ENCODE measurements at regions not wholly inside any gene's neighbourhood (a gene's known extent, or its start where the extent isn't known, plus 50 kb on each side); places are given as distances from the start of the nearest gene placed in this dataset.

- Histone ChIP-seq H3K4me3 (ENCODE audit: low read depth in 1 of 5, low read length in 5 of 5) (no peak overlapping the region), H3K9me3 (ENCODE audit: control insufficient read depth in 5 of 5, low read length in 5 of 5) (peaks cover 0 to 10% (median 3%) of the 10 kb centered on the region in 5 donors), H3K27me3 (ENCODE audit: control insufficient read depth in 5 of 5, insufficient read depth in 4 of 5, low read length in 5 of 5) (no peaks in the 10 kb centered on the region), H3K27ac (ENCODE audit: low read depth, low read length) (no peak overlapping the region), H3K9ac (ENCODE audit: low read length in 5 of 5) (no peak overlapping the region), H3K36me3 (ENCODE audit: control insufficient read depth in 5 of 5, insufficient read depth in 5 of 5, low read length in 5 of 5) (no peaks in the 10 kb centered on the region), H3K4me1 (ENCODE audit: control insufficient read depth in 5 of 5, insufficient read depth in 5 of 5, low read length in 5 of 5) (peaks cover 0 to 6% (median 0%) of the 10 kb centered on the region in 5 donors)
Measured at GRCh38 chr1:87926131-87926830, 597.6 kb downstream of the LMO4 start.

GRCh38 chr1:87926921-87927320, 598.2 kb downstream of the LMO4 start:
- peaks cover 0 to 10% (median 3%) of the 10 kb centered on the region in 5 donors for H3K9me3 ChIP-seq (ENCODE audit: control insufficient read depth in 5 of 5, low read length in 5 of 5)
- H3K4me3 ChIP-seq (ENCODE audit: low read depth in 1 of 5, low read length in 5 of 5), result no peak overlapping the region
- H3K9ac ChIP-seq (ENCODE audit: low read length in 5 of 5), result no peak overlapping the region
- peaks cover 0 to 6% (median 0%) of the 10 kb centered on the region in 5 donors for H3K4me1 ChIP-seq (ENCODE audit: control insufficient read depth in 5 of 5, insufficient read depth in 5 of 5, low read length in 5 of 5)
- no peaks in the 10 kb centered on the region for H3K27me3 ChIP-seq (ENCODE audit: control insufficient read depth in 5 of 5, insufficient read depth in 4 of 5, low read length in 5 of 5)
- no peak overlapping the region for H3K27ac ChIP-seq (ENCODE audit: low read depth, low read length)
- no peaks in the 10 kb centered on the region for H3K36me3 ChIP-seq (ENCODE audit: control insufficient read depth in 5 of 5, insufficient read depth in 5 of 5, low read length in 5 of 5)

- Histone ChIP-seq H3K4me3 (ENCODE audit: low read depth in 1 of 5, low read length in 5 of 5) (no peak overlapping the region), H3K27me3 (ENCODE audit: control insufficient read depth in 5 of 5, insufficient read depth in 4 of 5, low read length in 5 of 5) (no peaks in the 10 kb centered on the region), H3K36me3 (ENCODE audit: control insufficient read depth in 5 of 5, insufficient read depth in 5 of 5, low read length in 5 of 5) (no peaks in the 10 kb centered on the region), H3K9ac (ENCODE audit: low read length in 5 of 5) (no peak overlapping the region), H3K4me1 (ENCODE audit: control insufficient read depth in 5 of 5, insufficient read depth in 5 of 5, low read length in 5 of 5) (peaks cover 0 to 6% (median 0%) of the 10 kb centered on the region in 5 donors), H3K27ac (ENCODE audit: low read depth, low read length) (no peak overlapping the region), H3K9me3 (ENCODE audit: control insufficient read depth in 5 of 5, low read length in 5 of 5) (peaks cover 0 to 10% (median 3%) of the 10 kb centered on the region in 5 donors)
Measured at GRCh38 chr1:87927391-87928280, 599.0 kb downstream of the LMO4 start.

- H3K36me3 ChIP-seq (ENCODE audit: control insufficient read depth in 5 of 5, insufficient read depth in 5 of 5, low read length in 5 of 5), result no peaks in the 10 kb centered on the region
- H3K4me1 ChIP-seq (ENCODE audit: control insufficient read depth in 5 of 5, insufficient read depth in 5 of 5, low read length in 5 of 5), result peaks cover 0 to 6% (median 0%) of the 10 kb centered on the region in 5 donors
- H3K27ac ChIP-seq (ENCODE audit: low read depth, low read length), result no peak overlapping the region
- H3K9me3 ChIP-seq (ENCODE audit: control insufficient read depth in 5 of 5, low read length in 5 of 5), result peaks cover 0 to 10% (median 3%) of the 10 kb centered on the region in 5 donors
- no peak overlapping the region for H3K9ac ChIP-seq (ENCODE audit: low read length in 5 of 5)
- no peaks in the 10 kb centered on the region for H3K27me3 ChIP-seq (ENCODE audit: control insufficient read depth in 5 of 5, insufficient read depth in 4 of 5, low read length in 5 of 5)
- H3K4me3 ChIP-seq (ENCODE audit: low read depth in 1 of 5, low read length in 5 of 5), result no peak overlapping the region
Measured at GRCh38 chr1:87928623-87929022, 599.9 kb downstream of the LMO4 start.

- Histone ChIP-seq H3K4me3 (ENCODE audit: low read depth in 1 of 5, low read length in 5 of 5) (no peak overlapping the region), H3K4me1 (ENCODE audit: control insufficient read depth in 5 of 5, insufficient read depth in 5 of 5, low read length in 5 of 5) (peaks cover 0 to 6% (median 0%) of the 10 kb centered on the region in 5 donors), H3K36me3 (ENCODE audit: control insufficient read depth in 5 of 5, insufficient read depth in 5 of 5, low read length in 5 of 5) (no peaks in the 10 kb centered on the region), H3K27ac (ENCODE audit: low read depth, low read length) (no peak overlapping the region), H3K9me3 (ENCODE audit: control insufficient read depth in 5 of 5, low read length in 5 of 5) (peaks cover 0 to 10% (median 3%) of the 10 kb centered on the region in 5 donors), H3K9ac (ENCODE audit: low read length in 5 of 5) (no peak overlapping the region), H3K27me3 (ENCODE audit: control insufficient read depth in 5 of 5, insufficient read depth in 4 of 5, low read length in 5 of 5) (no peaks in the 10 kb centered on the region)
Measured at GRCh38 chr1:87929906-87930305, 601.2 kb downstream of the LMO4 start.

- no peaks in the 10 kb centered on the region for H3K36me3 ChIP-seq (ENCODE audit: control insufficient read depth in 5 of 5, insufficient read depth in 5 of 5, low read length in 5 of 5)
- peaks cover 0 to 6% (median 0%) of the 10 kb centered on the region in 5 donors for H3K4me1 ChIP-seq (ENCODE audit: control insufficient read depth in 5 of 5, insufficient read depth in 5 of 5, low read length in 5 of 5)
- no peak overlapping the region for H3K27ac ChIP-seq (ENCODE audit: low read depth, low read length)
- H3K4me3 ChIP-seq (ENCODE audit: low read depth in 1 of 5, low read length in 5 of 5), result no peak overlapping the region
- no peak overlapping the region for H3K9ac ChIP-seq (ENCODE audit: low read length in 5 of 5)
- peaks cover 0 to 10% (median 3%) of the 10 kb centered on the region in 5 donors for H3K9me3 ChIP-seq (ENCODE audit: control insufficient read depth in 5 of 5, low read length in 5 of 5)
- no peaks in the 10 kb centered on the region for H3K27me3 ChIP-seq (ENCODE audit: control insufficient read depth in 5 of 5, insufficient read depth in 4 of 5, low read length in 5 of 5)
Measured at GRCh38 chr1:87930796-87931195, 602.1 kb downstream of the LMO4 start.

GRCh38 chr1:87933171-87933570, 604.5 kb downstream of the LMO4 start:
- Histone ChIP-seq H3K4me3 (ENCODE audit: low read depth in 1 of 5, low read length in 5 of 5) (no peak overlapping the region), H3K9me3 (ENCODE audit: control insufficient read depth in 5 of 5, low read length in 5 of 5) (peaks cover 0 to 10% (median 3%) of the 10 kb centered on the region in 5 donors), H3K9ac (ENCODE audit: low read length in 5 of 5) (no peak overlapping the region), H3K4me1 (ENCODE audit: control insufficient read depth in 5 of 5, insufficient read depth in 5 of 5, low read length in 5 of 5) (peaks cover 0 to 6% (median 0%) of the 10 kb centered on the region in 5 donors), H3K27me3 (ENCODE audit: control insufficient read depth in 5 of 5, insufficient read depth in 4 of 5, low read length in 5 of 5) (no peaks in the 10 kb centered on the region), H3K36me3 (ENCODE audit: control insufficient read depth in 5 of 5, insufficient read depth in 5 of 5, low read length in 5 of 5) (no peaks in the 10 kb centered on the region), H3K27ac (ENCODE audit: low read depth, low read length) (no peak overlapping the region)

- Histone ChIP-seq H3K9me3 (ENCODE audit: control insufficient read depth in 5 of 5, low read length in 5 of 5) (peaks cover 0 to 9% (median 3%) of the 10 kb centered on the region in 5 donors), H3K27me3 (ENCODE audit: control insufficient read depth in 5 of 5, insufficient read depth in 4 of 5, low read length in 5 of 5) (no peaks in the 10 kb centered on the region), H3K4me1 (ENCODE audit: control insufficient read depth in 5 of 5, insufficient read depth in 5 of 5, low read length in 5 of 5) (no peaks in the 10 kb centered on the region), H3K36me3 (ENCODE audit: control insufficient read depth in 5 of 5, insufficient read depth in 5 of 5, low read length in 5 of 5) (no peaks in the 10 kb centered on the region), H3K4me3 (ENCODE audit: low read depth in 1 of 5, low read length in 5 of 5) (no peak overlapping the region), H3K27ac (ENCODE audit: low read depth, low read length) (no peak overlapping the region), H3K9ac (ENCODE audit: low read length in 5 of 5) (no peak overlapping the region)
Measured at GRCh38 chr1:87935130-87935529, 606.5 kb downstream of the LMO4 start.

GRCh38 chr1:87937831-87938395, 609.2 kb downstream of the LMO4 start:
- Histone ChIP-seq H3K4me1 (ENCODE audit: control insufficient read depth in 5 of 5, insufficient read depth in 5 of 5, low read length in 5 of 5) (no peaks in the 10 kb centered on the region), H3K36me3 (ENCODE audit: control insufficient read depth in 5 of 5, insufficient read depth in 5 of 5, low read length in 5 of 5) (no peaks in the 10 kb centered on the region), H3K27ac (ENCODE audit: low read depth, low read length) (no peak overlapping the region), H3K4me3 (ENCODE audit: low read depth in 1 of 5, low read length in 5 of 5) (no peak overlapping the region), H3K27me3 (ENCODE audit: control insufficient read depth in 5 of 5, insufficient read depth in 4 of 5, low read length in 5 of 5) (no peaks in the 10 kb centered on the region), H3K9me3 (ENCODE audit: control insufficient read depth in 5 of 5, low read length in 5 of 5) (no peaks in the 10 kb centered on the region), H3K9ac (ENCODE audit: low read length in 5 of 5) (no peak overlapping the region)

GRCh38 chr1:87938631-87939030, 610.0 kb downstream of the LMO4 start:
- Histone ChIP-seq H3K4me3 (ENCODE audit: low read depth in 1 of 5, low read length in 5 of 5) (no peak overlapping the region), H3K9ac (ENCODE audit: low read length in 5 of 5) (no peak overlapping the region), H3K9me3 (ENCODE audit: control insufficient read depth in 5 of 5, low read length in 5 of 5) (no peaks in the 10 kb centered on the region), H3K27me3 (ENCODE audit: control insufficient read depth in 5 of 5, insufficient read depth in 4 of 5, low read length in 5 of 5) (no peaks in the 10 kb centered on the region), H3K27ac (ENCODE audit: low read depth, low read length) (no peak overlapping the region), H3K4me1 (ENCODE audit: control insufficient read depth in 5 of 5, insufficient read depth in 5 of 5, low read length in 5 of 5) (no peaks in the 10 kb centered on the region), H3K36me3 (ENCODE audit: control insufficient read depth in 5 of 5, insufficient read depth in 5 of 5, low read length in 5 of 5) (no peaks in the 10 kb centered on the region)

Data from subcutaneous abdominal adipose tissue (tissue), 5 donors.